Loucy (cell line): ENCODE measurements at regions not wholly inside any gene's neighbourhood (a gene's known extent, or its start where the extent isn't known, plus 50 kb on each side); places are given as distances from the start of the nearest gene placed in this dataset.

Experiments used
- H2AFZ ChIP-seq: fragments of 200-600 bp; sonication (generic); 2 replicates; pipeline ENCODE4 v1.6.0; 2016; ENCODE audit warnings: antibody characterized with exemption, mild to moderate bottlenecking, low read length, moderate library complexity
- H3F3A ChIP-seq: fragments of 200-600 bp; 2 replicates; pipeline ENCODE4 v1.6.0; 2016; ENCODE audit warnings: antibody characterized with exemption, low read depth, mild to moderate bottlenecking
- H3K27me3 ChIP-seq: fragments of 200-600 bp; sonication (generic); 2 replicates; pipeline ENCODE4 v1.6.1; 2014; ENCODE audit warnings: low read length, mild to moderate bottlenecking; ENCODE audit not compliant: insufficient read depth, poor library complexity, severe bottlenecking
- H3K36me3 ChIP-seq: fragments of 200-600 bp; sonication (generic); 2 replicates; pipeline ENCODE4 v1.6.1; 2016; ENCODE audit warnings: low read length; ENCODE audit not compliant: insufficient read depth
- H3K4me1 ChIP-seq: fragments of 200-600 bp; sonication (generic); 2 replicates; pipeline ENCODE4 v1.5.1; 2014; ENCODE audit warnings: low read length, mild to moderate bottlenecking; ENCODE audit not compliant: insufficient read depth, poor library complexity, severe bottlenecking
- H3K4me2 ChIP-seq: fragments of 200-600 bp; sonication (generic); 2 replicates; pipeline ENCODE4 v1.6.0; 2014; ENCODE audit warnings: antibody characterized with exemption, low read length, low read depth, mild to moderate bottlenecking; ENCODE audit not compliant: poor library complexity, severe bottlenecking
- H3K4me3 ChIP-seq: fragments of 200-600 bp; sonication (generic); 2 replicates; pipeline ENCODE4 v1.5.1; 2014; ENCODE audit warnings: low read length, mild to moderate bottlenecking, mixed read lengths; ENCODE audit not compliant: poor library complexity, severe bottlenecking
- H3K79me2 ChIP-seq: fragments of 200-600 bp; sonication (generic); 2 replicates; pipeline ENCODE4 v1.6.1; 2014; ENCODE audit warnings: low read length; ENCODE audit not compliant: insufficient read depth
- H3K9ac ChIP-seq: fragments of 200-600 bp; sonication (generic); 2 replicates; pipeline ENCODE4 v1.6.0; 2014; ENCODE audit warnings: mild to moderate bottlenecking, low read depth, low read length, moderate library complexity; ENCODE audit not compliant: poor library complexity, severe bottlenecking
- H3K9me2 ChIP-seq: fragments of 200-600 bp; sonication (generic); replicated peaks from 2 replicates; pipeline ENCODE4 v1.6.1; 2016; ENCODE audit warnings: low read depth, low read length, mixed read lengths
- H3K9me3 ChIP-seq: fragments of 200-600 bp; sonication (generic); 2 replicates; pipeline ENCODE4 v1.6.1; 2014; ENCODE audit warnings: mild to moderate bottlenecking, antibody characterized with exemption, low read length, low read depth; ENCODE audit not compliant: insufficient read depth
- H4K20me1 ChIP-seq: fragments of 200-600 bp; sonication (generic); 2 replicates; pipeline ENCODE4 v1.6.0; 2014; ENCODE audit warnings: antibody characterized with exemption, low read length, mild to moderate bottlenecking; ENCODE audit not compliant: insufficient read depth, poor library complexity, severe bottlenecking
- CTCF ChIP-seq: fragments of 200-600 bp; sonication (generic); conservative IDR thresholded peaks from 2 replicates; pipeline ENCODE4 v1.5.1; 2014; ENCODE audit warnings: mild to moderate bottlenecking, antibody characterized with exemption, low read length
- EZH2phosphoT487 ChIP-seq: fragments of 200-600 bp; IDR thresholded peaks from 2 replicates; pipeline ENCODE4 v1.6.1; 2018; ENCODE audit warnings: antibody characterized with exemption, mild to moderate bottlenecking, moderate library complexity, borderline replicate concordance

GRCh38 chr5:8905021-8905420 is 640.9 kb downstream of the SEMA5A start:
- Histone ChIP-seq H3K79me2 (no peaks in the 10 kb centered on the region), H4K20me1 (no peaks in the 10 kb centered on the region), H3K4me1 (no peaks in the 10 kb centered on the region), H3K9me2 (no peaks in the 10 kb centered on the region), H3K4me3 (no peak overlapping the region), H2AFZ (no peak overlapping the region), H3K27me3 (no peaks in the 10 kb centered on the region), H3K9ac (no peak overlapping the region), H3K36me3 (no peaks in the 10 kb centered on the region), H3F3A (no peaks in the 10 kb centered on the region), H3K9me3 (no peaks in the 10 kb centered on the region), H3K4me2 (no peak overlapping the region)
- TF ChIP-seq EZH2phosphoT487: no peak
- TF ChIP-seq CTCF: no peak

- H3K9me2 ChIP-seq: no peaks in the 10 kb centered on the region
- H3K4me1 ChIP-seq: no peaks in the 10 kb centered on the region
- no peaks in the 10 kb centered on the region for H3K79me2 ChIP-seq
- no peak overlapping the region for H3K4me3 ChIP-seq
- no peak for TF ChIP-seq EZH2phosphoT487
- no peak for TF ChIP-seq CTCF
- H3K9me3 ChIP-seq: no peaks in the 10 kb centered on the region
- H3K4me2 ChIP-seq: no peak overlapping the region
- no peaks in the 10 kb centered on the region for H4K20me1 ChIP-seq
- no peak overlapping the region for H3K9ac ChIP-seq
- no peaks in the 10 kb centered on the region for H3K36me3 ChIP-seq
- no peaks in the 10 kb centered on the region for H3F3A ChIP-seq
- H2AFZ ChIP-seq: no peak overlapping the region
- H3K27me3 ChIP-seq: no peaks in the 10 kb centered on the region
These were observed 639.4 kb downstream of the SEMA5A start for GRCh38 chr5:8906303-8906967.

GRCh38 chr5:8907168-8907868 is 638.6 kb downstream of the SEMA5A start:
- Histone ChIP-seq H3K4me2 (no peak overlapping the region), H2AFZ (no peak overlapping the region), H3K36me3 (no peaks in the 10 kb centered on the region), H3K9ac (no peak overlapping the region), H3K9me3 (0 out of 2 replicates have a peak, but pooled peaks cover 4% of the 10 kb centered on the region), H3F3A (no peaks in the 10 kb centered on the region), H4K20me1 (no peaks in the 10 kb centered on the region), H3K79me2 (no peaks in the 10 kb centered on the region), H3K4me1 (no peaks in the 10 kb centered on the region), H3K9me2 (no peaks in the 10 kb centered on the region), H3K4me3 (no peak overlapping the region), H3K27me3 (no peaks in the 10 kb centered on the region)
- no peak for TF ChIP-seq EZH2phosphoT487
- no peak for TF ChIP-seq CTCF
